Adrenal gland (tissue), 9 donors: ENCODE measurements at regions not wholly inside any gene's neighbourhood (a gene's known extent, or its start where the extent isn't known, plus 50 kb on each side); places are given as distances from the start of the nearest gene placed in this dataset.

ENCODE experiments used
- DNase-seq, 7 donors: peaks; one replicate each; pipeline ENCODE4 v3.0.0-alpha.2; 2019 to 2020
- H3K27ac ChIP-seq, 5 donors: fragments of 200-600 bp; sonication (generic) in 4 of 5; 1 replicate in 3 of 5; 2 replicates in 2 of 5; pipeline versions ENCODE4 v1.5.1 to v1.8.0; 2016 to 2020; ENCODE audit warnings: mild to moderate bottlenecking in 1 of 5
- H3K27me3 ChIP-seq: fragments of 200-600 bp; 2 replicates; pipeline ENCODE4 v1.8.0; 2021
- H3K36me3 ChIP-seq, 2 donors: fragments of 200-600 bp; replicated peaks in 1 of 2; 1 replicate in 1 of 2; 2 replicates in 1 of 2; pipeline versions ENCODE4 v1.5.1 to v1.8.0; 2018 to 2022
- H3K4me1 ChIP-seq, 2 donors: fragments of 200-600 bp; replicated peaks in 1 of 2; 1 replicate in 1 of 2; 2 replicates in 1 of 2; pipeline versions ENCODE4 v1.5.1 to v1.8.0; 2018 to 2021
- H3K4me3 ChIP-seq, 4 donors: fragments of 200-600 bp; sonication (generic) in 3 of 4; one replicate each; pipeline ENCODE4 v1.5.1; 2016 to 2018
- H3K9me3 ChIP-seq, 3 donors: fragments of 200-600 bp; sonication (generic) in 1 of 3; replicated peaks in 1 of 3; 1 replicate in 2 of 3; 2 replicates in 1 of 3; pipeline versions ENCODE4 v1.5.1 to v1.8.0; 2016 to 2021
- POLR2A ChIP-seq, 2 donors: fragments of 450-650 bp; IDR thresholded peaks; one replicate each; pipeline ENCODE4 v1.6.1; 2017; ENCODE audit warnings: antibody characterized with exemption in 2 of 2, mild to moderate bottlenecking in 2 of 2, moderate library complexity in 1 of 2
- WGBS, 4 donors: extraction: QIAGEN DNeasy Blood & Tissue Kit in 2 of 4; methylation state at CpG; one replicate each; pipeline versions ENCODE4 v1.1.5 to v1.1.7; 2013 to 2017; 5-methylcytosine and 5-hydroxymethylcytosine counted together
- intact Hi-C, 2 donors: fragments of 100-400 bp; cut with DNase I; formaldehyde crosslinking; loops; one replicate each; pipeline versions ENCODE4 v1.14.1 to v1.15.0; 2022 to 2023
- TF ChIP-seq, protein P1 (sequence below), 6 experiments: fragments of 450-650 bp in 4 of 6; fragments of 200-600 bp in 2 of 6; sonication (generic) in 1 of 6; IDR thresholded peaks; 1 replicate in 5 of 6; 2 replicates in 1 of 6; pipeline versions ENCODE4 v1.5.1 to v1.8.0; 2016 to 2021; ENCODE audit warnings: antibody characterized with exemption in 6 of 6, mild to moderate bottlenecking in 2 of 6, moderate library complexity in 1 of 6
- donor health status: healthy with polysubstance abuse.
- donor health status: Bipolar disorder and iron deficiency.
- donor health status: DM: yes; HTN: yes; CAD: no.
- donor health status: DM: no; HTN: no; CAD: no.
- donor health status: DM: no; HTN: no; CAD: no.

DNA sequence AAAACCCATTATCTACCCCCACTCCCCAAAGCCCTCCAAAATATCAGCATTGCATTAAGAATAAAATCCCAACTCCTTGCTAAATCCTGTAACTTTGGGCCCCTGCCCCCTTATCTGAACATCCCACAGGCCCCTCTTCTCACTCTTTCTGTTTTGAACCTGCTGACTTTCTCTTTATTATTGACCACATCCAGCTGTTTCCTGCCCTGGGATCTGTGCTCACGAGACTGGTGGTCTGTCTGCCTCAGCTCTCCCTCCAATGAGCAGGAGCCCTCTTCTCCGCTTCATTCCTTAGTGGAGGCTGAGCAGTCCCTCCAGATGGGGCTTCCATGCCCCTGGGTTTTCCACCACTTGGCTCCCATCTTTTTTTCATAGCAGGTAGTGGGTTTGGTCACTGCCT, 116.9 kb downstream of the ACKR3 start:
- no peak for TF ChIP-seq POLR2A (IDR thresholded peaks at IDR 0.05)
- TF ChIP-seq, protein P1, sequence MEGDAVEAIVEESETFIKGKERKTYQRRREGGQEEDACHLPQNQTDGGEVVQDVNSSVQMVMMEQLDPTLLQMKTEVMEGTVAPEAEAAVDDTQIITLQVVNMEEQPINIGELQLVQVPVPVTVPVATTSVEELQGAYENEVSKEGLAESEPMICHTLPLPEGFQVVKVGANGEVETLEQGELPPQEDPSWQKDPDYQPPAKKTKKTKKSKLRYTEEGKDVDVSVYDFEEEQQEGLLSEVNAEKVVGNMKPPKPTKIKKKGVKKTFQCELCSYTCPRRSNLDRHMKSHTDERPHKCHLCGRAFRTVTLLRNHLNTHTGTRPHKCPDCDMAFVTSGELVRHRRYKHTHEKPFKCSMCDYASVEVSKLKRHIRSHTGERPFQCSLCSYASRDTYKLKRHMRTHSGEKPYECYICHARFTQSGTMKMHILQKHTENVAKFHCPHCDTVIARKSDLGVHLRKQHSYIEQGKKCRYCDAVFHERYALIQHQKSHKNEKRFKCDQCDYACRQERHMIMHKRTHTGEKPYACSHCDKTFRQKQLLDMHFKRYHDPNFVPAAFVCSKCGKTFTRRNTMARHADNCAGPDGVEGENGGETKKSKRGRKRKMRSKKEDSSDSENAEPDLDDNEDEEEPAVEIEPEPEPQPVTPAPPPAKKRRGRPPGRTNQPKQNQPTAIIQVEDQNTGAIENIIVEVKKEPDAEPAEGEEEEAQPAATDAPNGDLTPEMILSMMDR (IDR thresholded peaks at IDR 0.05): no peak
- no peak overlapping the region for H3K27ac ChIP-seq

DNA sequence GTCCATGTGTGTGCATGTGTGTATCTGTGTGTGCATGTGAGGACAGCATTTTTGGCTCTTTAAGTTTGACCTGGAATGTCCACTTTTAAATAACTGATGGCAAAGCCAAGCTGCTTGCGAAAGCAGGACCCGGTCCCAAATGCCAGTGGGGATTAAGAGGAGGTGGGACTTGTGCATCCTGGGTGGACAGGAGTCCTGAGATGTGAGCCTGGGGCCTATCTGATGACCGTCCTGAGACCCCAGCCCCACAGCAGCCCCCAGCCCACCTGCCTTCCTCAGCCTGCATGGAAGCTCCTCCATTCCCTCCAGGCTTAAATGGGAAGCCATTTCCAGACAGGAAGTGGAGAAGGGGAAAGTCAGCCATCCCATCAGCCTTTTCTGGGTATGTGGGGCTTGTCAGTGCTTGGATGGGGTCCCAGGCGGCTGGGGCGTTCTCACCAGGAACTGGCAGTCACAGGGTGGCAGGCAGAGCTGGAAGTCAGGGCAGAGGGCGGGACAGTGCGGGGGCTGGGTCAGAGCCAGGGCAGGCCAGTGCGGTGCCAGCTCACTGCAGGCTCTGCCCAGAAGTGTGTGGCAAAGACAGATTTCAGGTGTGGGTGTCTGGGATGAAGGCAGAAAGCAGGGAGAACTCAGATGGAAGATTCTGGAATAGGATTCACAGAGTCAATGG, 117.8 kb downstream of the ACKR3 start:
- 73 to 76% (median 75%) methylated on average over 6 to 8 of the region's 8 CpGs for WGBS, 4 donors
- Histone ChIP-seq H3K27ac (no peak overlapping the region), H3K9me3 (no peaks in the 10 kb centered on the region), H3K27me3 (peaks cover 8% of the 10 kb centered on the region), H3K36me3 (no peaks in the 10 kb centered on the region), H3K4me3 (no peak overlapping the region), H3K4me1 (no peaks in the 10 kb centered on the region)
- DNase-seq: no peak
- intact Hi-C loops: no loop called here
- TF ChIP-seq, protein P1 (IDR thresholded peaks at IDR 0.05): no peak
- no peak for TF ChIP-seq POLR2A (IDR thresholded peaks at IDR 0.05)

More for the DNA sequence above, 116.9 kb downstream of the ACKR3 start:
- Histone ChIP-seq H3K9me3 (no peaks in the 10 kb centered on the region), H3K4me3 (no peak overlapping the region), H3K36me3 (no peaks in the 10 kb centered on the region), H3K4me1 (no peaks in the 10 kb centered on the region), H3K27me3 (peaks cover 8% of the 10 kb centered on the region)
- no peak for DNase-seq
- intact Hi-C loops: no loop called here
- 69 to 90% (median 73%) methylated on average over 2 of the region's 2 CpGs for WGBS, 4 donors

DNA sequence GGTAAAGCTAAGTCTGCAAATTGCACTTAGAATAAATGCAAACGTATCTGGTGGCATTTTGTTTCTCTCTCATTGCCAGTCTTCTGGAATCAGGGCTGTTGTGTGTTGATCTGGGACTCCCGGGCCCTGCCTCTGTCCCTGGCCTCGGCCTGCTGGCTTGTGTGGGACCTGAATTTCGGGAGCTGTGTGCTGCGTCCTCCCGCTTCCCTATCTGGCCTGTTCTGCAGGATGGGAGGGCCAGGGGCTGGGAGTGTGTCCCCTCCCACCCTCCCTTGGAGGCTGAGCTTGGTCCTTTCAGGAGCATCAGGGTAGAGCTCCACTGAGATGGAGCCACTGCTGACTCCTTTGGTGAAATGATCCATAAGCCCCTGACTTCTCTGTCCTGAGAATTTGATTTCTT, 118.5 kb downstream of the ACKR3 start:
- WGBS, 4 donors: 86 to 88% (median 87%) methylated on average over 6 of the region's 6 CpGs
- no peaks in the 10 kb centered on the region for H3K9me3 ChIP-seq
- intact Hi-C loops: no loop called here
- no peak overlapping the region for H3K4me3 ChIP-seq
- no peak overlapping the region for H3K27ac ChIP-seq
- H3K4me1 ChIP-seq: no peaks in the 10 kb centered on the region
- H3K27me3 ChIP-seq: peaks cover 8% of the 10 kb centered on the region
- no peak for TF ChIP-seq POLR2A (IDR thresholded peaks at IDR 0.05)
- TF ChIP-seq, protein P1 (IDR thresholded peaks at IDR 0.05): no peak
- no peaks in the 10 kb centered on the region for H3K36me3 ChIP-seq
- no peak for DNase-seq

DNA sequence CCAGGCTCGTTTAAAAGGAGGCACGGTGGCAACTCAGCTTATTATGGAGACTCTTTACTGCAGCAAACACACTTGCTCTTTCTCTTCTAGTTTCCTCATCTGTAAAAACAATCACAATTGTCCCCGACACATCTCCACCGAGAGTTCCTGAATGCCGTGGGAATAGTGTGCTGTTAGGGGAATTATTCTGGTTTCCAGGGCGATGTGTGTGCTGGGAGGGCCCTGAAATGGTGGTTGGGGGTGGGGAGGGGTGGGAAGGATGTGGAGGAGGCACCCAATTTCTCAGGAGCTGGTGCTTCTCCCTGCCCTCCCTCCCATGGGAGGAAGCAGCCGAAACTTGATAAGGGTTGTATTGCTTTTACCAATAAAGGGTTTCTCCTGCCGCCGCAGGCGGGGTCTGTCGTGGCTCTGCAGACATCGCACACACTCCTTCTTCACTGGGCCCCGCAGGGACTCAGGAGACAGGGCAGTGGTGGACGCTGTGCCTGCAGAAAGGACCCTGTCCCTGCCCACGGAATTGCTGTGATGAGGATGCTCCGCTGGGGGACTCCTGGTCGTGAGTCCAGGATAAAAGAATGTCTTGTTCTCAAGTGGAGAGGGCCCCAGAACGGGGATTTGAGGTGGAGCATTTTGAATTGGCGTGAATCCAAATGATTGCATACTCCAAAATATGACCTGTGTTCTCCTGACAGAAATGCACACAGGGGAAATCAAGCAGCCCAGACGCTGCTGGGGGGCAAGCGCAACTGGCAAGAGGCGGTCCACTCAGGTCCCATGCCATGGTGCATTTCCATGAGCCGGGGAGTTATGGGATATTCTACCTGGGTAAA, 119.2 kb downstream of the ACKR3 start:
- WGBS, 4 donors: 65 to 75% (median 69%) methylated on average over 21 to 23 of the region's 23 CpGs
- peaks cover 8% of the 10 kb centered on the region for H3K27me3 ChIP-seq

More for the DNA sequence above, 119.2 kb downstream of the ACKR3 start:
- H3K36me3 ChIP-seq: no peaks in the 10 kb centered on the region
- intact Hi-C loops: no loop called here
- no peak overlapping the region for H3K27ac ChIP-seq
- no peaks in the 10 kb centered on the region for H3K4me1 ChIP-seq
- TF ChIP-seq POLR2A (IDR thresholded peaks at IDR 0.05): no peak
- TF ChIP-seq, protein P1 (IDR thresholded peaks at IDR 0.05): no peak
- H3K9me3 ChIP-seq: no peaks in the 10 kb centered on the region
- no peak for DNase-seq
- H3K4me3 ChIP-seq: no peak overlapping the region
